Suprapubic skin (tissue), 4 donors: ENCODE measurements at regions not wholly inside any gene's neighbourhood (a gene's known extent, or its start where the extent isn't known, plus 50 kb on each side); places are given as distances from the start of the nearest gene placed in this dataset.

Experiments used
- DNase-seq, 2 donors: peaks; one replicate each; pipeline ENCODE4 v3.0.0-alpha.2; 2019; ENCODE audit warnings: low spot score in 2 of 2
- H3K27ac ChIP-seq: fragments of 200-600 bp; sonication (generic); one replicate; pipeline ENCODE4 v1.5.1; 2019
- H3K27me3 ChIP-seq: fragments of 200-600 bp; sonication (generic); one replicate; pipeline ENCODE4 v1.5.1; 2019
- H3K36me3 ChIP-seq: fragments of 200-600 bp; sonication (generic); one replicate; pipeline ENCODE4 v1.5.1; 2019
- H3K4me1 ChIP-seq: fragments of 200-600 bp; sonication (generic); one replicate; pipeline ENCODE4 v1.5.1; 2019
- H3K4me3 ChIP-seq: fragments of 200-600 bp; sonication (generic); one replicate; pipeline ENCODE4 v1.5.1; 2019; ENCODE audit warnings: mild to moderate bottlenecking
- H3K9me3 ChIP-seq: fragments of 200-600 bp; sonication (generic); one replicate; pipeline ENCODE4 v1.5.1; 2019
- CTCF ChIP-seq, 2 donors: fragments of 200-600 bp in 1 of 2; fragments of 450-650 bp in 1 of 2; sonication (generic) in 1 of 2; IDR thresholded peaks; one replicate each; pipeline ENCODE4 v1.5.1; 2016 to 2019; ENCODE audit warnings: antibody characterized with exemption in 2 of 2, mild to moderate bottlenecking in 1 of 2, moderate library complexity in 1 of 2
- EP300 ChIP-seq: sonication (generic); formaldehyde crosslinking; IDR thresholded peaks from one replicate; pipeline ENCODE4 v1.6.1; 2017; ENCODE audit warnings: antibody characterized with exemption
- POLR2A ChIP-seq, 2 donors: fragments of 450-650 bp; IDR thresholded peaks; one replicate each; pipeline ENCODE4 v1.6.1; 2017; ENCODE audit warnings: antibody characterized with exemption in 2 of 2, mild to moderate bottlenecking in 2 of 2, moderate library complexity in 2 of 2
- POLR2AphosphoS5 ChIP-seq, 3 donors: sonication (generic); formaldehyde crosslinking; IDR thresholded peaks; one replicate each; pipeline ENCODE4 v1.6.1; 2017; ENCODE audit warnings: antibody characterized with exemption in 3 of 3
- WGBS: methylation state at CpG from one replicate; pipeline ENCODE4 v1.1.5; 2018; 5-methylcytosine and 5-hydroxymethylcytosine counted together

- Histone ChIP-seq H3K27ac (no peak overlapping the region), H3K36me3 (no peaks in the 10 kb centered on the region), H3K9me3 (no peaks in the 10 kb centered on the region), H3K4me3 (no peak overlapping the region), H3K27me3 (no peaks in the 10 kb centered on the region), H3K4me1 (no peaks in the 10 kb centered on the region)
- DNase-seq, result no peak
- 82% methylated on average over 1 of the region's 1 CpG for WGBS
- TF ChIP-seq CTCF (IDR thresholded peaks at IDR 0.05) (no peak), POLR2A (IDR thresholded peaks at IDR 0.05) (no peak), POLR2AphosphoS5 (IDR thresholded peaks at IDR 0.05) (no peak), EP300 (no peak)
These were observed 262.4 kb upstream of the MIR17HG start for GRCh38 chr13:91085127-91085526.

GRCh38 chr13:91086936-91087716, 260.4 kb upstream of the MIR17HG start:
- Histone ChIP-seq H3K4me1 (no peaks in the 10 kb centered on the region), H3K9me3 (no peaks in the 10 kb centered on the region), H3K27ac (no peak overlapping the region), H3K27me3 (no peaks in the 10 kb centered on the region), H3K4me3 (no peak overlapping the region), H3K36me3 (no peaks in the 10 kb centered on the region)
- no peak for DNase-seq
- TF ChIP-seq CTCF (IDR thresholded peaks at IDR 0.05) (no peak), POLR2A (IDR thresholded peaks at IDR 0.05) (no peak), POLR2AphosphoS5 (IDR thresholded peaks at IDR 0.05) (no peak), EP300 (no peak)
- WGBS, result 37% methylated on average over 2 of the region's 2 CpGs

GRCh38 chr13:91097269-91097668, 250.2 kb upstream of the MIR17HG start:
- H3K4me1 ChIP-seq, result no peaks in the 10 kb centered on the region
- no peak overlapping the region for H3K27ac ChIP-seq
- no peaks in the 10 kb centered on the region for H3K9me3 ChIP-seq
- no peaks in the 10 kb centered on the region for H3K36me3 ChIP-seq
- DNase-seq, result no peak
- no peak overlapping the region for H3K4me3 ChIP-seq
- WGBS, result 80% methylated on average over 5 of the region's 5 CpGs
- TF ChIP-seq POLR2AphosphoS5 (IDR thresholded peaks at IDR 0.05) (no peak), POLR2A (IDR thresholded peaks at IDR 0.05) (no peak), EP300 (no peak), CTCF (IDR thresholded peaks at IDR 0.05) (no peak)
- H3K27me3 ChIP-seq, result no peaks in the 10 kb centered on the region

GRCh38 chr13:91099877-91100276, 247.6 kb upstream of the MIR17HG start:
- Histone ChIP-seq H3K27ac (no peak overlapping the region), H3K4me1 (no peaks in the 10 kb centered on the region), H3K4me3 (no peak overlapping the region), H3K36me3 (no peaks in the 10 kb centered on the region), H3K27me3 (no peaks in the 10 kb centered on the region), H3K9me3 (no peaks in the 10 kb centered on the region)
- TF ChIP-seq POLR2A (IDR thresholded peaks at IDR 0.05), result no peak
- WGBS, result 72% methylated on average over 1 of the region's 1 CpG
- no peak for DNase-seq

GRCh38 chr13:91100944-91101343, 246.5 kb upstream of the MIR17HG start:
- Histone ChIP-seq H3K27me3 (no peaks in the 10 kb centered on the region), H3K27ac (no peak overlapping the region), H3K9me3 (no peaks in the 10 kb centered on the region), H3K4me3 (no peak overlapping the region), H3K4me1 (no peaks in the 10 kb centered on the region), H3K36me3 (no peaks in the 10 kb centered on the region)
- no peak for DNase-seq
- TF ChIP-seq POLR2AphosphoS5 (IDR thresholded peaks at IDR 0.05) (no peak), CTCF (IDR thresholded peaks at IDR 0.05) (no peak)

- WGBS, result 54% methylated on average over 2 of the region's 2 CpGs
- no peak overlapping the region for H3K27ac ChIP-seq
- TF ChIP-seq CTCF (IDR thresholded peaks at IDR 0.05) (no peak), POLR2A (IDR thresholded peaks at IDR 0.05) (no peak), POLR2AphosphoS5 (IDR thresholded peaks at IDR 0.05) (no peak), EP300 (no peak)
- no peak for DNase-seq
- no peaks in the 10 kb centered on the region for H3K9me3 ChIP-seq
- no peak overlapping the region for H3K4me3 ChIP-seq
- H3K36me3 ChIP-seq, result no peaks in the 10 kb centered on the region
- H3K4me1 ChIP-seq, result no peaks in the 10 kb centered on the region
- no peaks in the 10 kb centered on the region for H3K27me3 ChIP-seq
These were observed 246.1 kb upstream of the MIR17HG start for GRCh38 chr13:91101381-91101780.
